H9 (cell line): ENCODE measurements at regions not wholly inside any gene's neighbourhood (a gene's known extent, or its start where the extent isn't known, plus 50 kb on each side); places are given as distances from the start of the nearest gene placed in this dataset.

Experiments
- DNase-seq: peaks from one replicate; pipeline ENCODE4 v3.0.0-alpha.2; 2017
- H2AFZ ChIP-seq: one replicate; pipeline ENCODE4 v1.6.1; 2013; ENCODE audit warnings: mild to moderate bottlenecking, low read length, control low read depth, moderate library complexity
- H2AK5ac ChIP-seq: 2 replicates; pipeline ENCODE4 v1.6.1; 2013; ENCODE audit warnings: low read length, control low read depth, mixed read lengths; ENCODE audit not compliant: insufficient read length
- H2BK120ac ChIP-seq: one replicate; pipeline ENCODE4 v1.6.1; 2013; ENCODE audit warnings: low read depth, mild to moderate bottlenecking, low read length, control low read depth, inconsistent platforms; ENCODE audit not compliant: poor library complexity, severe bottlenecking
- H2BK12ac ChIP-seq: 2 replicates; pipeline ENCODE4 v1.6.1; 2013; ENCODE audit warnings: low read length, control low read depth, mixed read lengths, low read depth; ENCODE audit not compliant: insufficient read length
- H2BK15ac ChIP-seq: 2 replicates; pipeline ENCODE4 v1.6.1; 2013; ENCODE audit warnings: low read depth, low read length, control low read depth
- H2BK20ac ChIP-seq: one replicate; pipeline ENCODE4 v1.6.1; 2013; ENCODE audit warnings: low read depth, mild to moderate bottlenecking, low read length, control low read depth, inconsistent platforms; ENCODE audit not compliant: poor library complexity, severe bottlenecking
- H2BK5ac ChIP-seq: 2 replicates; pipeline ENCODE4 v1.6.1; 2013; ENCODE audit warnings: low read length, control low read depth, mixed read lengths; ENCODE audit not compliant: insufficient read length
- H3K14ac ChIP-seq: 2 replicates; pipeline ENCODE4 v1.6.1; 2013; ENCODE audit warnings: low read length, control low read depth; ENCODE audit not compliant: insufficient read depth
- H3K18ac ChIP-seq: 2 replicates; pipeline ENCODE4 v1.6.1; 2013; ENCODE audit warnings: low read depth, mild to moderate bottlenecking, mixed read lengths, low read length, control low read depth; ENCODE audit not compliant: insufficient read length
- H3K23ac ChIP-seq: 2 replicates; pipeline ENCODE4 v1.6.1; 2013; ENCODE audit warnings: low read length, control low read depth, mixed read lengths, low read depth; ENCODE audit not compliant: insufficient read length
- H3K23me2 ChIP-seq: 2 replicates; pipeline ENCODE4 v1.6.1; 2013; ENCODE audit warnings: low read depth, mild to moderate bottlenecking, mixed read lengths, low read length, control low read depth; ENCODE audit not compliant: insufficient read length, poor library complexity, severe bottlenecking
- H3K27ac ChIP-seq: 2 replicates; pipeline ENCODE4 v1.5.1; 2013; ENCODE audit warnings: low read length, control low read depth, mixed read lengths, low read depth; ENCODE audit not compliant: insufficient read length
- H3K27me3 ChIP-seq: 2 replicates; pipeline ENCODE4 v1.6.1; 2013; ENCODE audit warnings: low read length, control low read depth, inconsistent platforms; ENCODE audit not compliant: insufficient read depth
- H3K4ac ChIP-seq: 2 replicates; pipeline ENCODE4 v1.6.1; 2013; ENCODE audit warnings: low read depth, mild to moderate bottlenecking, control low read depth, inconsistent platforms, low read length, moderate library complexity
- H3K4me1 ChIP-seq: 2 replicates; pipeline ENCODE4 v1.6.1; 2013; ENCODE audit warnings: low read length, control low read depth, inconsistent platforms; ENCODE audit not compliant: insufficient read depth
- H3K4me2 ChIP-seq: 2 replicates; pipeline ENCODE4 v1.6.1; 2013; ENCODE audit warnings: low read length, control low read depth, mixed read lengths; ENCODE audit not compliant: insufficient read length, insufficient read depth
- H3K56ac ChIP-seq: 2 replicates; pipeline ENCODE4 v1.6.1; 2013; ENCODE audit warnings: low read depth, mild to moderate bottlenecking, mixed read lengths, low read length, control low read depth; ENCODE audit not compliant: insufficient read length
- H3K79me1 ChIP-seq: 2 replicates; pipeline ENCODE4 v1.6.1; 2013; ENCODE audit warnings: low read depth, mild to moderate bottlenecking, moderate library complexity, low read length, control low read depth, inconsistent platforms; ENCODE audit not compliant: insufficient read depth, poor library complexity, severe bottlenecking
- H3K79me2 ChIP-seq: 2 replicates; pipeline ENCODE4 v1.6.1; 2013; ENCODE audit warnings: low read length, control low read depth, inconsistent platforms; ENCODE audit not compliant: insufficient read depth
- H3K9ac ChIP-seq: 2 replicates; pipeline ENCODE4 v1.6.1; 2013; ENCODE audit warnings: low read length, control low read depth, mixed read lengths; ENCODE audit not compliant: insufficient read length; ENCODE audit errors: extremely low read depth
- H3K9me3 ChIP-seq: one replicate; pipeline ENCODE4 v1.6.1; 2013; ENCODE audit warnings: low read depth, low read length, inconsistent platforms; ENCODE audit not compliant: control insufficient read depth
- H3T11ph ChIP-seq: one replicate; pipeline ENCODE4 v1.6.1; 2013; ENCODE audit warnings: mild to moderate bottlenecking, low read length, control low read depth, inconsistent platforms
- H4K20me1 ChIP-seq: one replicate; pipeline ENCODE4 v1.6.1; 2013; ENCODE audit not compliant: control insufficient read depth, insufficient read length, insufficient read depth
- H4K5ac ChIP-seq: 2 replicates; pipeline ENCODE4 v1.6.1; 2013; ENCODE audit warnings: low read depth, mild to moderate bottlenecking, mixed read lengths, low read length, control low read depth; ENCODE audit not compliant: insufficient read length
- H4K8ac ChIP-seq: replicated peaks from 2 replicates; pipeline ENCODE4 v1.6.1; 2013; ENCODE audit warnings: low read length, control low read depth, mixed read lengths, low read depth; ENCODE audit not compliant: insufficient read length
- H4K91ac ChIP-seq: 2 replicates; pipeline ENCODE4 v1.6.1; 2013; ENCODE audit warnings: low read depth, mild to moderate bottlenecking, moderate library complexity, mixed read lengths, low read length, control low read depth; ENCODE audit not compliant: insufficient read length
- H3K27ac Mint-ChIP-seq, 3 experiments: 2 replicates in 2 of 3; 3 replicates in 1 of 3; pipeline ENCODE4 v1.8.0; 2020 to 2021; ENCODE audit warnings: mixed read lengths in 3 of 3, mild to moderate bottlenecking in 1 of 3, moderate library complexity in 1 of 3
- H3K27me3 Mint-ChIP-seq: 2 replicates; pipeline ENCODE4 v1.8.0; 2021; ENCODE audit warnings: low read depth, mild to moderate bottlenecking, moderate library complexity, mixed read lengths
- H3K36me3 Mint-ChIP-seq, 3 experiments: 2 replicates in 2 of 3; 3 replicates in 1 of 3; pipeline ENCODE4 v1.8.0; 2020 to 2021; ENCODE audit warnings: low read depth in 3 of 3, mixed read lengths in 3 of 3; ENCODE audit not compliant: insufficient read depth in 1 of 3
- H3K4me1 Mint-ChIP-seq, 2 experiments: 2 replicates each; pipeline ENCODE4 v1.8.0; 2020; ENCODE audit warnings: mixed read lengths in 2 of 2
- H3K4me3 Mint-ChIP-seq, 2 experiments: 2 replicates in 1 of 2; 3 replicates in 1 of 2; pipeline ENCODE4 v1.8.0; 2020 to 2021; ENCODE audit warnings: mild to moderate bottlenecking in 2 of 2, mixed read lengths in 2 of 2, moderate library complexity in 1 of 2
- H3K9me3 Mint-ChIP-seq, 2 experiments: 2 replicates in 1 of 2; 3 replicates in 1 of 2; pipeline ENCODE4 v1.8.0; 2020; ENCODE audit warnings: mild to moderate bottlenecking in 2 of 2, mixed read lengths in 2 of 2, moderate library complexity in 1 of 2
- CTCF ChIP-seq: fragments of 200-600 bp; sonication (generic); conservative IDR thresholded peaks from 3 replicates; pipeline ENCODE4 v1.8.0; 2021; ENCODE audit warnings: antibody characterized with exemption, mild to moderate bottlenecking
- WGBS: extraction: QIAGEN DNeasy Blood & Tissue Kit; methylation state at CpG from one replicate; pipeline ENCODE4 v1.1.7; 2013; ENCODE audit warnings: missing lambda C conversion rate, low lambda C conversion rate, mixed read lengths; ENCODE audit not compliant: insufficient read length; ENCODE audit errors: extremely low coverage; 5-methylcytosine and 5-hydroxymethylcytosine counted together

DNA sequence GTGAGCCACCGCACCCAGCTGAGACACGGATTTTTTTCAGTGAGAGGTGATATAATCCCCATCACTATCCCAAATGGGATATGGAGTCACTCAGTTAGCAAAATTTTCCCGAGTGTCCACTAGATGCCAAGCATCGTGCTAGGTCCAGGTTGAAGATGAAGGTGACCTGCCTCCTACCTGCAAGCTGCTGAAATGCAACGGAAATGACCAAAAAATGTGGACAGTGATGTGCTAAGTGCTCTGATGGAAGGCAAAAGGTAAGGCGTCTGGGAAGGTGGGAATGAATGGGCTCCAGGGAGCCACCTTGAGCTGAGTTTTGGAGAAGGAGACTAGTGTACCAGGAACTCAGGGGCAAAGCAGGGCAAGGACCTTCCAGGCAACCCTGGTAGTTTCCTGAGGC lies 64.6 kb downstream of the CALM1 start:
- H3K27ac Mint-ChIP-seq = no peak overlapping the region
- Histone ChIP-seq H3K4me1 (no peaks in the 10 kb centered on the region), H3K4me2 (no peak overlapping the region), H3K14ac (no peak overlapping the region), H2AK5ac (no peak overlapping the region), H3K27ac (no peak overlapping the region), H3K9ac (no peak overlapping the region), H4K5ac (no peak overlapping the region), H3K4ac (no peak overlapping the region), H3K27me3 (no peaks in the 10 kb centered on the region), H4K8ac (no peak overlapping the region), H3T11ph (no peak overlapping the region), H2BK15ac (no peak overlapping the region), H3K9me3 (no peaks in the 10 kb centered on the region), H3K56ac (no peak overlapping the region), H3K23ac (no peak overlapping the region), H2BK12ac (no peak overlapping the region), H4K91ac (no peak overlapping the region), H3K79me2 (no peaks in the 10 kb centered on the region), H2BK20ac (no peak overlapping the region), H2BK5ac (no peak overlapping the region), H4K20me1 (no peaks in the 10 kb centered on the region), H3K23me2 (no peaks in the 10 kb centered on the region), H2BK120ac (no peak overlapping the region), H2AFZ (no peak overlapping the region), H3K18ac (no peak overlapping the region), H3K79me1 (no peaks in the 10 kb centered on the region)
- DNase-seq = no peak
- no peaks in the 10 kb centered on the region for H3K9me3 Mint-ChIP-seq
- H3K4me3 Mint-ChIP-seq = no peak overlapping the region
- H3K4me1 Mint-ChIP-seq = peaks cover 0 to 3% of the 10 kb centered on the region in 2 experiments; a peak in 2 of 4 replicates
- no peaks in the 10 kb centered on the region for H3K36me3 Mint-ChIP-seq
- WGBS = no CpG with 5 or more reads among the region's 6 CpGs
- peaks cover 5% of the 10 kb centered on the region for H3K27me3 Mint-ChIP-seq
- TF ChIP-seq CTCF = peak; percentile 42
